Left colon (tissue), 2 donors: ENCODE measurements at regions not wholly inside any gene's neighbourhood (a gene's known extent, or its start where the extent isn't known, plus 50 kb on each side); places are given as distances from the start of the nearest gene placed in this dataset.
A peak's percentile ranks its signal among the peaks of the same experiment; 100 is the strongest.
"Not testable (repeated sequence)": the region's sequence is repeated elsewhere in the genome, so short reads cannot be mapped to it uniquely, and the experiment has no call there.

Experiments
- ATAC-seq: fragments of 200-7000 bp; cut with Tn5 transposase; one replicate; pipeline ENCODE4 v1.9.1; 2020; ENCODE audit warnings: mild to moderate bottlenecking, moderate library complexity
- DNase-seq, 2 donors: peaks; one replicate each; pipeline ENCODE4 v3.0.0-alpha.2; 2020
- intact Hi-C, 2 donors: fragments of 100-400 bp; cut with DNase I in 1 of 2; cut with micrococcal nuclease in 1 of 2; formaldehyde crosslinking; loops; one replicate each; pipeline versions ENCODE4 v1.11.2 to v1.14.0; 2022; cut with DNase I, micrococcal nuclease
- donor health status: DM: no; HTN: no; CAD: no.
- donor health status: DM: yes; HTN: yes; CAD: no.

GRCh38 chr2:203626247-203626646 lies 80.2 kb upstream of the CD28 start:
- DNase-seq, intact Hi-C loops, ATAC-seq: not testable (repeated sequence)

GRCh38 chr2:203626952-203627681 lies 79.3 kb upstream of the CD28 start:
- ATAC-seq (peak; percentile 66), DNase-seq (no peak)
- intact Hi-C loops: no loop called here

GRCh38 chr2:203629699-203630098 lies 76.7 kb upstream of the CD28 start:
- DNase-seq (no peak), ATAC-seq (no peak)
- intact Hi-C loops: no loop called here

GRCh38 chr2:203631068-203631757 lies 75.2 kb upstream of the CD28 start:
- ATAC-seq: peak; percentile 85
- intact Hi-C loops: no loop called here

GRCh38 chr2:203636588-203637470 lies 69.6 kb upstream of the CD28 start:
- intact Hi-C loops: no loop called here
- DNase-seq (no peak), ATAC-seq (peak; percentile 92)

More at GRCh38 chr2:203631068-203631757, 75.2 kb upstream of the CD28 start:
- DNase-seq: no peak

GRCh38 chr2:203637471-203638167 lies 68.8 kb upstream of the CD28 start:
- DNase-seq (no peak), ATAC-seq (peak; percentile 77)
- intact Hi-C loops: no loop called here

GRCh38 chr2:203641865-203642264 lies 64.6 kb upstream of the CD28 start:
- ATAC-seq, DNase-seq, intact Hi-C loops: not testable (repeated sequence)

GRCh38 chr2:203642841-203643240 lies 63.6 kb upstream of the CD28 start:
- DNase-seq, intact Hi-C loops, ATAC-seq: not testable (repeated sequence)

GRCh38 chr2:203645831-203646230 lies 60.6 kb upstream of the CD28 start:
- intact Hi-C loops: no loop called here
- no peak for ATAC-seq
- no peak for DNase-seq

GRCh38 chr2:203646266-203646864 lies 60.1 kb upstream of the CD28 start:
- intact Hi-C loops: no loop called here
- ATAC-seq (no peak), DNase-seq (no peak)

GRCh38 chr2:203646961-203647360 lies 59.5 kb upstream of the CD28 start:
- DNase-seq (peak in 1 of 2 donors; percentile 21), ATAC-seq (no peak)
- intact Hi-C loops: no loop called here

GRCh38 chr2:203647579-203647978 lies 58.9 kb upstream of the CD28 start:
- DNase-seq: no peak
- ATAC-seq: no peak
- intact Hi-C loops: no loop called here

GRCh38 chr2:203648273-203648672 lies 58.2 kb upstream of the CD28 start:
- intact Hi-C loops: no loop called here
- ATAC-seq: peak; percentile 33

GRCh38 chr2:203649176-203649814 lies 57.1 kb upstream of the CD28 start:
- intact Hi-C loops: no loop called here
- DNase-seq (no peak), ATAC-seq (no peak)

More at GRCh38 chr2:203648273-203648672, 58.2 kb upstream of the CD28 start:
- no peak for DNase-seq

- intact Hi-C loops: loop anchor here in 1 of 2 donors (10.0 kb wide), 2 partner anchors 116 to 166 kb away; partner anchors contain the start of gene RAPH1
- DNase-seq (peak; percentile 48 to 77), ATAC-seq (peak; percentile 86)
Measured at GRCh38 chr2:203650860-203651613, 55.4 kb upstream of the CD28 start.

- ATAC-seq (no peak), DNase-seq (no peak)
- intact Hi-C loops: loop anchor here in 1 of 2 donors (10.0 kb wide), 2 partner anchors 117 to 167 kb away; partner anchors contain the start of gene RAPH1
Measured at GRCh38 chr2:203651621-203652020, 54.8 kb upstream of the CD28 start.

GRCh38 chr2:203654826-203655225 lies 51.6 kb upstream of the CD28 start:
- ATAC-seq (no peak), DNase-seq (no peak)
- intact Hi-C loops: loop anchor here in 1 of 2 donors (10.0 kb wide), 2 partner anchors 120 to 170 kb away; partner anchors contain the start of gene RAPH1
